ENCODE measurements at regions not wholly inside any gene's neighbourhood (a gene's known extent, or its start where the extent isn't known, plus 50 kb on each side); places are given as distances from the start of the nearest gene placed in this dataset.

- Histone ChIP-seq H3K9me3 (ENCODE audit: insufficient read depth, low read length) (no peaks in the 10 kb centered on the region), H3K27ac (ENCODE audit: low read length) (no peak overlapping the region), H3K4me1 (ENCODE audit: low read length) (no peaks in the 10 kb centered on the region), H3K79me2 (ENCODE audit: low read length) (no peaks in the 10 kb centered on the region), H2AFZ (ENCODE audit: low read depth, low read length) (no peak overlapping the region), H3K27me3 (ENCODE audit: low read depth, low read length) (peaks cover 8% of the 10 kb centered on the region; the same call in 1 of the 2 replicates), H3K9ac (ENCODE audit: low read length) (no peak overlapping the region), H3K4me3 (ENCODE audit: low read length) (no peak overlapping the region), H3K4me2 (ENCODE audit: low read length) (no peak overlapping the region), H4K20me1 (ENCODE audit: insufficient read depth, low read length) (no peaks in the 10 kb centered on the region), H3K36me3 (replicated peaks; ENCODE audit: low read depth, low read length) (no peaks in the 10 kb centered on the region)
- TF ChIP-seq CTCF (IDR thresholded peaks at IDR 0.05; ENCODE audit: low read depth, low read length) (no peak), EZH2phosphoT487 (IDR thresholded peaks at IDR 0.05; ENCODE audit: low read depth) (no peak)
These were observed 214.4 kb downstream of the TBX5 start for GRCh38 chr12:114191581-114191980.

GRCh38 chr12:114190971-114191370, 215.0 kb downstream of the TBX5 start:
- Histone ChIP-seq H3K4me1 (ENCODE audit: low read length) (no peaks in the 10 kb centered on the region), H3K36me3 (replicated peaks; ENCODE audit: low read depth, low read length) (no peaks in the 10 kb centered on the region), H3K4me3 (ENCODE audit: low read length) (no peak overlapping the region), H3K27me3 (ENCODE audit: low read depth, low read length) (peaks cover 8% of the 10 kb centered on the region; the same call in 1 of the 2 replicates), H3K79me2 (ENCODE audit: low read length) (no peaks in the 10 kb centered on the region), H3K9me3 (ENCODE audit: insufficient read depth, low read length) (no peaks in the 10 kb centered on the region), H2AFZ (ENCODE audit: low read depth, low read length) (no peak overlapping the region), H3K27ac (ENCODE audit: low read length) (no peak overlapping the region), H3K4me2 (ENCODE audit: low read length) (no peak overlapping the region), H4K20me1 (ENCODE audit: insufficient read depth, low read length) (no peaks in the 10 kb centered on the region), H3K9ac (ENCODE audit: low read length) (no peak overlapping the region)
- no peak for TF ChIP-seq CTCF (IDR thresholded peaks at IDR 0.05; ENCODE audit: low read depth, low read length)
- TF ChIP-seq EZH2phosphoT487 (IDR thresholded peaks at IDR 0.05; ENCODE audit: low read depth): no peak

- H3K36me3 ChIP-seq (replicated peaks; ENCODE audit: low read depth, low read length): no peaks in the 10 kb centered on the region
- H3K79me2 ChIP-seq (ENCODE audit: low read length): no peaks in the 10 kb centered on the region
- no peak overlapping the region for H3K4me2 ChIP-seq (ENCODE audit: low read length)
- no peaks in the 10 kb centered on the region for H3K9me3 ChIP-seq (ENCODE audit: insufficient read depth, low read length)
- H2AFZ ChIP-seq (ENCODE audit: low read depth, low read length): no peak overlapping the region
- TF ChIP-seq EZH2phosphoT487 (IDR thresholded peaks at IDR 0.05; ENCODE audit: low read depth): no peak
- no peak for TF ChIP-seq CTCF (IDR thresholded peaks at IDR 0.05; ENCODE audit: low read depth, low read length)
- H3K4me1 ChIP-seq (ENCODE audit: low read length): no peaks in the 10 kb centered on the region
- H3K27ac ChIP-seq (ENCODE audit: low read length): no peak overlapping the region
- H3K27me3 ChIP-seq (ENCODE audit: low read depth, low read length): peaks cover 3% of the 10 kb centered on the region; the same call in 1 of the 2 replicates
- no peak overlapping the region for H3K4me3 ChIP-seq (ENCODE audit: low read length)
- no peaks in the 10 kb centered on the region for H4K20me1 ChIP-seq (ENCODE audit: insufficient read depth, low read length)
- no peak overlapping the region for H3K9ac ChIP-seq (ENCODE audit: low read length)
These were observed 216.7 kb downstream of the TBX5 start for GRCh38 chr12:114189266-114189665.

GRCh38 chr12:114186241-114187002, 219.5 kb downstream of the TBX5 start:
- 0 out of 2 replicates have a peak, but pooled peaks cover 3% of the 10 kb centered on the region for H3K27me3 ChIP-seq (ENCODE audit: low read depth, low read length)
- TF ChIP-seq CTCF (IDR thresholded peaks at IDR 0.05; ENCODE audit: low read depth, low read length): no peak
- TF ChIP-seq EZH2phosphoT487 (IDR thresholded peaks at IDR 0.05; ENCODE audit: low read depth): no peak
- H3K79me2 ChIP-seq (ENCODE audit: low read length): no peaks in the 10 kb centered on the region
- no peak overlapping the region for H3K9ac ChIP-seq (ENCODE audit: low read length)
- H3K9me3 ChIP-seq (ENCODE audit: insufficient read depth, low read length): no peaks in the 10 kb centered on the region
- H3K4me1 ChIP-seq (ENCODE audit: low read length): no peaks in the 10 kb centered on the region
- no peak overlapping the region for H2AFZ ChIP-seq (ENCODE audit: low read depth, low read length)
- no peaks in the 10 kb centered on the region for H4K20me1 ChIP-seq (ENCODE audit: insufficient read depth, low read length)
- no peak overlapping the region for H3K4me2 ChIP-seq (ENCODE audit: low read length)
- H3K36me3 ChIP-seq (replicated peaks; ENCODE audit: low read depth, low read length): no peaks in the 10 kb centered on the region
- H3K27ac ChIP-seq (ENCODE audit: low read length): no peak overlapping the region
- H3K4me3 ChIP-seq (ENCODE audit: low read length): no peak overlapping the region

Measured in OCI-LY3 (cell line).